GM13976 (cell line): ENCODE measurements at regions not wholly inside any gene's neighbourhood (a gene's known extent, or its start where the extent isn't known, plus 50 kb on each side); places are given as distances from the start of the nearest gene placed in this dataset.

Experiments used
- DNase-seq: peaks from one replicate; pipeline ENCODE4 v3.0.0; 2012; ENCODE audit warnings: low spot score
- CTCF ChIP-seq: IDR thresholded peaks from 2 replicates; pipeline ENCODE4 v1.5.1; 2012; ENCODE audit warnings: borderline replicate concordance, mild to moderate bottlenecking; ENCODE audit not compliant: insufficient read depth; ENCODE audit errors: extremely low read depth, missing control alignments, control extremely low read depth
- in situ Hi-C: fragments of 300-500 bp; cut with MboI; formaldehyde crosslinking; loops from one replicate; pipeline ENCODE4 v1.12.0; 2022; ENCODE audit warnings: low sequenced_read_pairs, mixed read lengths, inconsistent platforms; ENCODE audit not compliant: unreplicated experiment

- TF ChIP-seq CTCF: no peak
- no peak for DNase-seq
- in situ Hi-C loops: loop anchor here (10.0 kb wide), 1 partner anchor 1149 kb away; no protein-coding TSS in a partner anchor
These were observed 165.3 kb upstream of the PPP1R2C start for GRCh38 chrX:42943051-42943974.

GRCh38 chrX:42944381-42944998, 166.5 kb upstream of the PPP1R2C start:
- no peak for DNase-seq
- TF ChIP-seq CTCF: no peak
- in situ Hi-C loops: loop anchor here (10.0 kb wide), 1 partner anchor 1150 kb away; no protein-coding TSS in a partner anchor

- in situ Hi-C loops: loop anchor here (10.0 kb wide), 1 partner anchor 1152 kb away; no protein-coding TSS in a partner anchor
- no peak for DNase-seq
- TF ChIP-seq CTCF: no peak
These were observed 168.7 kb upstream of the PPP1R2C start for GRCh38 chrX:42946544-42947194.

- in situ Hi-C loops: loop anchor here (10.0 kb wide), 1 partner anchor 1154 kb away; no protein-coding TSS in a partner anchor
- DNase-seq: no peak
- TF ChIP-seq CTCF: no peak
These were observed 171.0 kb upstream of the PPP1R2C start for GRCh38 chrX:42948723-42949657.

GRCh38 chrX:42951747-42952146, 173.8 kb upstream of the PPP1R2C start:
- DNase-seq: no peak
- in situ Hi-C loops: no loop called here
- no peak for TF ChIP-seq CTCF
